Central memory CD4-positive, alpha-beta T cell (primary cell): ENCODE measurements at regions not wholly inside any gene's neighbourhood (a gene's known extent, or its start where the extent isn't known, plus 50 kb on each side); places are given as distances from the start of the nearest gene placed in this dataset.
"Not testable (repeated sequence)": the region's sequence is repeated elsewhere in the genome, so short reads cannot be mapped to it uniquely, and the experiment has no call there.

Experiments
- DNase-seq: peaks from one replicate; pipeline ENCODE4 v3.0.0; 2022

GRCh38 chr4:38529189-38530115, 134.5 kb upstream of the KLF3 start:
- peak; percentile 53 for DNase-seq

GRCh38 chr4:38530486-38530885, 133.5 kb upstream of the KLF3 start:
- DNase-seq: no peak

GRCh38 chr4:38531141-38531727, 132.8 kb upstream of the KLF3 start:
- no peak for DNase-seq

- DNase-seq: no peak
Measured at GRCh38 chr4:38532908-38533499, 131.0 kb upstream of the KLF3 start.

- DNase-seq: no peak
Measured at GRCh38 chr4:38534344-38535045, 129.5 kb upstream of the KLF3 start.

GRCh38 chr4:38535071-38535470, 128.9 kb upstream of the KLF3 start:
- not testable (repeated sequence) for DNase-seq

GRCh38 chr4:38535717-38536116, 128.3 kb upstream of the KLF3 start:
- no peak for DNase-seq

- no peak for DNase-seq
Measured at GRCh38 chr4:38536716-38537115, 127.3 kb upstream of the KLF3 start.

GRCh38 chr4:38537666-38538065, 126.3 kb upstream of the KLF3 start:
- no peak for DNase-seq

- DNase-seq: no peak
Measured at GRCh38 chr4:38538517-38538916, 125.5 kb upstream of the KLF3 start.

GRCh38 chr4:38539501-38539900, 124.5 kb upstream of the KLF3 start:
- DNase-seq: no peak

GRCh38 chr4:38547052-38547451, 116.9 kb upstream of the KLF3 start:
- DNase-seq: no peak

GRCh38 chr4:38548256-38548655, 115.7 kb upstream of the KLF3 start:
- DNase-seq: no peak

GRCh38 chr4:38559374-38559773, 104.6 kb upstream of the KLF3 start:
- no peak for DNase-seq

GRCh38 chr4:38560340-38560739, 103.7 kb upstream of the KLF3 start:
- no peak for DNase-seq

- DNase-seq: peak; percentile 3
Measured at GRCh38 chr4:38560768-38561558, 103.0 kb upstream of the KLF3 start.

GRCh38 chr4:38562751-38563198, 101.2 kb upstream of the KLF3 start:
- no peak for DNase-seq

GRCh38 chr4:38563707-38564495, 100.1 kb upstream of the KLF3 start:
- DNase-seq: no peak

- no peak for DNase-seq
Measured at GRCh38 chr4:38565271-38566199, 98.5 kb upstream of the KLF3 start.

- no peak for DNase-seq
Measured at GRCh38 chr4:38566806-38567398, 97.1 kb upstream of the KLF3 start.
